ENCODE measurements at regions not wholly inside any gene's neighbourhood (a gene's known extent, or its start where the extent isn't known, plus 50 kb on each side); places are given as distances from the start of the nearest gene placed in this dataset.

DNA sequence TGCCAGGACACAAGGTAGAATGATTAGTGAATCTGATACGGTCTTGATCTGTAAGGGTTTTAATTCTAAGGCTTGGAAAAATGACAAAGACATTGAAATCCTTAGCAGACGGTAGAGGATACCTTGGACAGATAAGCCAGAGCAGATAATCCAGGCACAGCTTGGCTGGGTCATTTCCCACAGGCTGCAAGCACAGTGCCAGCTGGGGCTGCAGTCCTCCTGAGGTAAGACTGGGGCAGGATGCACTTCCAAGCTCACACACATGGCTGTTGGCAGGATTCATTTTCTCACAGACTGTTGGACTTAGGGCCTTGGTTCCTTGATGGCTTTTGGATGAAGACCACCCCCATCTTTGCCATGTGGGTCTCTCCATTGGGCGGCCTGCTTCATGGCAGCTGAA is 63.2 kb upstream of the BMPER start:
- H3K4me3 Mint-ChIP-seq (ENCODE audit: low read depth): no peak overlapping the region
- DNase-seq (ENCODE audit: low spot score, unreplicated experiment): no peak
- H3K4me1 Mint-ChIP-seq (ENCODE audit: low read depth): no peaks in the 10 kb centered on the region
- no peaks in the 10 kb centered on the region for H3K9me3 Mint-ChIP-seq (ENCODE audit: low read depth)
- TF ChIP-seq, protein P1, sequence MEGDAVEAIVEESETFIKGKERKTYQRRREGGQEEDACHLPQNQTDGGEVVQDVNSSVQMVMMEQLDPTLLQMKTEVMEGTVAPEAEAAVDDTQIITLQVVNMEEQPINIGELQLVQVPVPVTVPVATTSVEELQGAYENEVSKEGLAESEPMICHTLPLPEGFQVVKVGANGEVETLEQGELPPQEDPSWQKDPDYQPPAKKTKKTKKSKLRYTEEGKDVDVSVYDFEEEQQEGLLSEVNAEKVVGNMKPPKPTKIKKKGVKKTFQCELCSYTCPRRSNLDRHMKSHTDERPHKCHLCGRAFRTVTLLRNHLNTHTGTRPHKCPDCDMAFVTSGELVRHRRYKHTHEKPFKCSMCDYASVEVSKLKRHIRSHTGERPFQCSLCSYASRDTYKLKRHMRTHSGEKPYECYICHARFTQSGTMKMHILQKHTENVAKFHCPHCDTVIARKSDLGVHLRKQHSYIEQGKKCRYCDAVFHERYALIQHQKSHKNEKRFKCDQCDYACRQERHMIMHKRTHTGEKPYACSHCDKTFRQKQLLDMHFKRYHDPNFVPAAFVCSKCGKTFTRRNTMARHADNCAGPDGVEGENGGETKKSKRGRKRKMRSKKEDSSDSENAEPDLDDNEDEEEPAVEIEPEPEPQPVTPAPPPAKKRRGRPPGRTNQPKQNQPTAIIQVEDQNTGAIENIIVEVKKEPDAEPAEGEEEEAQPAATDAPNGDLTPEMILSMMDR (IDR thresholded peaks at IDR 0.05; ENCODE audit: unreplicated experiment): no peak
- H3K36me3 Mint-ChIP-seq (ENCODE audit: insufficient read depth): no peaks in the 10 kb centered on the region
- no peak overlapping the region for H3K27ac Mint-ChIP-seq
- H3K27me3 Mint-ChIP-seq: peaks cover 7% of the 10 kb centered on the region

DNA sequence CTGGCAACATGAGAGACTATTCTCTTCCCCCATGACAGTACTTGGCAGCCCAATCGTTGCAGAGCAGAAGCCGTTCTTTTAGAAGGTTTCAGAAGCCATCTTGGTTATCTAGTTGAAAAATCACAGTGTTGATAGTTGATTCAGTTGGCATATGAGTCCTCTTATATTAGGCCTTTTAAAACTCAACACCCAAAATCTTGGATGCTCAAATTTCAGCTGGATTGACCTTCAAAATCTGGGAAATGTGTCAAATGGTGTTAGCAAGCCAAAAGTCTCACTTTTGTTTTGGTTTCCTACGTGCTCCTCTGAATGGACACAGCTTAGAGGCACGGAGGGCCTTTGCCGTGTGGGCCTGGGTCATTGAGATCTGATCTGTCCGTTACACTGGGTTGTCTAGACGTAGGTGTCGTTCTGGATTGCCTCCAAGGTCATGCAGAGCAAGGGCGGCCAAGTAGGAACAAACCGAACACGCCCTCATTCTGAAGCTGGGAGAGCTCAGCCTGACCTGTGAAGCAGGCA is 59.3 kb upstream of the BMPER start:
- Mint-ChIP-seq H3K27ac (no peak overlapping the region), H3K36me3 (ENCODE audit: insufficient read depth) (no peaks in the 10 kb centered on the region), H3K27me3 (peaks cover 24% of the 10 kb centered on the region), H3K4me3 (ENCODE audit: low read depth) (no peak overlapping the region), H3K9me3 (ENCODE audit: low read depth) (no peaks in the 10 kb centered on the region), H3K4me1 (ENCODE audit: low read depth) (no peaks in the 10 kb centered on the region)
- TF ChIP-seq, protein P1 (IDR thresholded peaks at IDR 0.05; ENCODE audit: unreplicated experiment): no peak
- no peak for DNase-seq (ENCODE audit: low spot score, unreplicated experiment)

DNA sequence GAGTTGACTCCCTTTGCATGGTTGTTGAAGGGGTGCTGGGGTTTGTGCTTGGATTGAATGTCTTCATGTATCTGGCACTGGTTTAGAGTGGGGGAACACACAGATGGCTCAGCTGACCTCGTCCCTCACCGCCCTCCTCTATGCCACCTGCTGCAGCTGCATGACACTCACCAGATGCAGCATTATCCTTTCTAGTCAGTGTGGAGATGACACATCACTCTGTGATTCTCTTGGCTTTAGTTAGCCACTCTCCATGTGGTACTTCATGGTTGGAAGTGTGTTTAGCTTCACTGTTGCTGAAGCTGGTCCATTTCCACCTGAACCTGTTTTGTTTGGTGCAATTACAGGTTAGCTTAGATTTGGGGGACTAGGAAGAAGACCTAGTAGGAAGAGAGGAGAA is 56.3 kb upstream of the BMPER start:
- no peaks in the 10 kb centered on the region for H3K4me1 Mint-ChIP-seq (ENCODE audit: low read depth)
- peaks cover 33% of the 10 kb centered on the region for H3K27me3 Mint-ChIP-seq
- no peaks in the 10 kb centered on the region for H3K36me3 Mint-ChIP-seq (ENCODE audit: insufficient read depth)
- no peak for DNase-seq (ENCODE audit: low spot score, unreplicated experiment)
- H3K4me3 Mint-ChIP-seq (ENCODE audit: low read depth): no peak overlapping the region
- H3K27ac Mint-ChIP-seq: no peak overlapping the region
- no peaks in the 10 kb centered on the region for H3K9me3 Mint-ChIP-seq (ENCODE audit: low read depth)
- TF ChIP-seq, protein P1 (IDR thresholded peaks at IDR 0.05; ENCODE audit: unreplicated experiment): no peak

DNA sequence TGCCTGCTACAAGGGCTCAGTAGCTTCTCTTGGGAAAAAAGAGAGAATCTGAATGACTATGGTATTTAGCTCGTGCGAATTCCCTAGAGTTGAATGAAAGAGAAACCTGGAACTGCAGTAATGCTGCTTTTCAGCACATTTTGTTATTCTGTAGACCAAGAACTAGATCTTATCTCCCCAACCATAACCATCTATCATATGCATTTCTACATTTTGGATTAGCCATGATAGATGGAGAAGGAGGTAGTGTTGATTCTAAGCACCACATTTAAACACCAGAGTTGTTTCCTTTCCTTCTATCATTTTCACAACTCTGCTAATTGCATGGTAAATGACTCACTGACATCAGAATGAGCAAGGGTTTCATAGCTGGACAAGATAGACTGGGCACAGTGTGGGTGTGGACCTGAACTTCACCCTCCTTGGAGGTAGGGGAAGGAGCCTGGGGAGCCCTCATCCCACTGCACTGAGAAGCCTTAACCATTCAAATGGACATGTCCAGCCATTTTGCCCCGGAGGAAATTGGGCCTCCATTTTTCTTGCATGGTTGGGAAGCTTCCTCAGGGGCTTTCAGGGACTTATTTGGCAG is 55.3 kb upstream of the BMPER start:
- Mint-ChIP-seq H3K9me3 (ENCODE audit: low read depth) (no peaks in the 10 kb centered on the region), H3K4me1 (ENCODE audit: low read depth) (no peaks in the 10 kb centered on the region), H3K4me3 (ENCODE audit: low read depth) (no peak overlapping the region), H3K27me3 (peaks cover 41% of the 10 kb centered on the region), H3K27ac (no peak overlapping the region), H3K36me3 (ENCODE audit: insufficient read depth) (no peaks in the 10 kb centered on the region)
- DNase-seq (ENCODE audit: low spot score, unreplicated experiment): no peak
- TF ChIP-seq, protein P1 (IDR thresholded peaks at IDR 0.05; ENCODE audit: unreplicated experiment): no peak

DNA sequence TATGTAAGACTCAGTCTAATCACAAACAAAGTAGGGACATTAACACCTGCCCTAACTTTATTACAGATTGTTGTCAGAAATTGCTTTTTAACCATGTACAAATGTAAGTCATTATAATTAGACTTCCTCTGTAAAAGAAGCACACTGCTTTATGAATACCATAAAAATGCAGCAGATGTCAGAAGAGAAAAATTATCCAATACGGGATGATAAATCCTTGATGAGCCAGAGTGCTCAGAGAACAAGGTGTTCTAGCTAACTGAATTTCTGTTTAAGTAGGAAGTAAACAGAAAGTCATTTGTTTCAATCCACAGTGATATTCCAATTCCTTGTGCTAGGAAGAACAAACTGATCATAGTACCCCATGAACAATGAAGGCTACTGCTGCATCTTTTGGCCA is 54.6 kb upstream of the BMPER start:
- no peaks in the 10 kb centered on the region for H3K4me1 Mint-ChIP-seq (ENCODE audit: low read depth)
- H3K4me3 Mint-ChIP-seq (ENCODE audit: low read depth): no peak overlapping the region
- no peak overlapping the region for H3K27ac Mint-ChIP-seq
- no peak for DNase-seq (ENCODE audit: low spot score, unreplicated experiment)
- H3K9me3 Mint-ChIP-seq (ENCODE audit: low read depth): no peaks in the 10 kb centered on the region
- H3K36me3 Mint-ChIP-seq (ENCODE audit: insufficient read depth): no peaks in the 10 kb centered on the region
- TF ChIP-seq, protein P1 (IDR thresholded peaks at IDR 0.05; ENCODE audit: unreplicated experiment): no peak
- peaks cover 41% of the 10 kb centered on the region for H3K27me3 Mint-ChIP-seq

Measured in progenitor cell of endocrine pancreas (in vitro differentiated cells).